ENCODE measurements at regions not wholly inside any gene's neighbourhood (a gene's known extent, or its start where the extent isn't known, plus 50 kb on each side); places are given as distances from the start of the nearest gene placed in this dataset.

DNA sequence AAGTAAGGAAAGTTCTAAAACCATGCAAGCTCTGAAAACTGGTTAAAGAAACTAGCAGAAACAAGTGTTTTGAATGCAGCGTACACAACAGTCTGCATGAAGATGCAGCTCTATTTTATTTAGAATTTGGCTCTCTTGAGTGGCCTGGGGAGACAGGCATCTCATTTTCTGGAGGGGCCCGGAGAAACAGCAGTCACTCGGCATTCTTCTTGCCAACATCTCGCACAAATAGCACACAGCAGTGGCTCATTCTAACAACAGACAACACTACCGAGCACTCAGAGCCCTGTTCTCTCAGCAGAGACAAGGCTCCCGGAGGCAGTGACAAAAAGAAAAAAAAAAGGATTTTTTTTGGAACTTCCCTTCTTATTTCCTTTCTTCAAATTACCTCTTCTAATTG lies 108.5 kb upstream of the STMND1 start:
- Histone ChIP-seq H3K36me3 (ENCODE audit: control insufficient read depth, insufficient read depth, low read length) (no peaks in the 10 kb centered on the region), H2BK20ac (ENCODE audit: low read depth, low read length) (no peak overlapping the region), H3K27ac (ENCODE audit: insufficient read depth, low read length) (no peak overlapping the region), H3K79me1 (ENCODE audit: low read depth in 1 of 2, low read length in 2 of 2) (no peaks in the 10 kb centered on the region), H3K9me1 (ENCODE audit: insufficient read depth, low read length) (no peaks in the 10 kb centered on the region), H3K4ac (ENCODE audit: low read depth, low read length) (no peak overlapping the region), H2BK15ac (ENCODE audit: low read depth, low read length) (no peak overlapping the region), H3K56ac (ENCODE audit: extremely low read depth, insufficient read depth, low read length) (no peak overlapping the region), H3K4me3 (ENCODE audit: insufficient read depth, low read depth, low read length) (no peak overlapping the region), H3K27me3 (ENCODE audit: control insufficient read depth, insufficient read depth, low read length) (peaks cover 3% of the 10 kb centered on the region; the same call in 1 of the 2 replicates), H3K9ac (ENCODE audit: low read depth, low read length) (no peak overlapping the region), H3K18ac (ENCODE audit: low read depth, low read length) (no peak overlapping the region), H2AK9ac (replicated peaks; ENCODE audit: low read depth, low read length, poor library complexity) (no peak overlapping the region), H4K91ac (ENCODE audit: insufficient read depth, low read depth, low read length) (no peak overlapping the region), H2BK5ac (ENCODE audit: low read depth, low read length, poor library complexity, severe bottlenecking) (no peak overlapping the region), H3K14ac (replicated peaks; ENCODE audit: low read depth, low read length) (no peak overlapping the region), H3K23ac (ENCODE audit: low read depth, low read length) (no peak overlapping the region), H2AFZ (replicated peaks; ENCODE audit: low read length, poor library complexity) (no peak overlapping the region), H2AK5ac (ENCODE audit: low read depth, low read length) (no peak overlapping the region), H3K9me3 (ENCODE audit: control insufficient read depth, insufficient read depth, low read length) (peaks cover 3% of the 10 kb centered on the region), H4K20me1 (ENCODE audit: insufficient read depth, low read length) (no peaks in the 10 kb centered on the region), H4K8ac (ENCODE audit: low read depth in 2 of 2, low read length in 2 of 2) (no peak overlapping the region), H4K5ac (ENCODE audit: low read depth, low read length) (no peak overlapping the region), H3K4me2 (ENCODE audit: low read depth, low read length) (no peak overlapping the region), H3K4me1 (ENCODE audit: control insufficient read depth, insufficient read depth, low read length) (no peaks in the 10 kb centered on the region; the same call in 1 of the 2 replicates), H2BK120ac (ENCODE audit: low read depth, low read length) (no peak overlapping the region)
- intact Hi-C loops (cut with micrococcal nuclease) (no loop called here), in situ Hi-C loops (cut with MboI; ENCODE audit: low sequenced_read_pairs) (no loop called here), dilution Hi-C loops (cut with HindIII; ENCODE audit: low sequenced_read_pairs, unreplicated experiment) (no loop called here)
- WGBS, 2 experiments (ENCODE audit: extremely low coverage in 2 of 2, insufficient read length in 1 of 2): 93% methylated on average over 3 of the region's 6 CpGs; no CpG with 5 or more reads in 1 of the 2 experiments
- DNase-seq (no peak), ATAC-seq (ENCODE audit: low read depth) (no peak)
- POLR2A ChIA-PET (ENCODE audit: unreplicated experiment): no interaction called here
- TF ChIP-seq RAD21 (IDR thresholded peaks at IDR 0.05; ENCODE audit: low read length): no peak
- TF ChIP-seq SMC3 (IDR thresholded peaks at IDR 0.05; ENCODE audit: low read depth, low read length): no peak
- no peak for TF ChIP-seq MXI1 (IDR thresholded peaks at IDR 0.05; ENCODE audit: borderline replicate concordance, low read depth, low read length)
- no peak for TF ChIP-seq POLR2A (IDR thresholded peaks at IDR 0.05; ENCODE audit: low read depth, low read length)
- no peak for TF ChIP-seq CEBPB (IDR thresholded peaks at IDR 0.05; ENCODE audit: low read depth, low read length)
- no peak for TF ChIP-seq FOS (IDR thresholded peaks at IDR 0.05; ENCODE audit: low read depth, low read length)
- no peak for TF ChIP-seq RFX5 (IDR thresholded peaks at IDR 0.05; ENCODE audit: low read depth, low read length)
- no peak for TF ChIP-seq CHD1 (IDR thresholded peaks at IDR 0.05; ENCODE audit: low read depth, low read length)
- TF ChIP-seq MAFK (IDR thresholded peaks at IDR 0.05; ENCODE audit: low read depth, low read length): no peak
- TF ChIP-seq, protein P1, sequence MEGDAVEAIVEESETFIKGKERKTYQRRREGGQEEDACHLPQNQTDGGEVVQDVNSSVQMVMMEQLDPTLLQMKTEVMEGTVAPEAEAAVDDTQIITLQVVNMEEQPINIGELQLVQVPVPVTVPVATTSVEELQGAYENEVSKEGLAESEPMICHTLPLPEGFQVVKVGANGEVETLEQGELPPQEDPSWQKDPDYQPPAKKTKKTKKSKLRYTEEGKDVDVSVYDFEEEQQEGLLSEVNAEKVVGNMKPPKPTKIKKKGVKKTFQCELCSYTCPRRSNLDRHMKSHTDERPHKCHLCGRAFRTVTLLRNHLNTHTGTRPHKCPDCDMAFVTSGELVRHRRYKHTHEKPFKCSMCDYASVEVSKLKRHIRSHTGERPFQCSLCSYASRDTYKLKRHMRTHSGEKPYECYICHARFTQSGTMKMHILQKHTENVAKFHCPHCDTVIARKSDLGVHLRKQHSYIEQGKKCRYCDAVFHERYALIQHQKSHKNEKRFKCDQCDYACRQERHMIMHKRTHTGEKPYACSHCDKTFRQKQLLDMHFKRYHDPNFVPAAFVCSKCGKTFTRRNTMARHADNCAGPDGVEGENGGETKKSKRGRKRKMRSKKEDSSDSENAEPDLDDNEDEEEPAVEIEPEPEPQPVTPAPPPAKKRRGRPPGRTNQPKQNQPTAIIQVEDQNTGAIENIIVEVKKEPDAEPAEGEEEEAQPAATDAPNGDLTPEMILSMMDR (conservative IDR thresholded peaks at IDR 0.05; ENCODE audit: low read depth, low read length): no peak
- CTCF ChIA-PET: no interaction called here
- no TSS peak for BruUV-seq (replicated peaks)
